ENCODE measurements at regions not wholly inside any gene's neighbourhood (a gene's known extent, or its start where the extent isn't known, plus 50 kb on each side); places are given as distances from the start of the nearest gene placed in this dataset.

DNA sequence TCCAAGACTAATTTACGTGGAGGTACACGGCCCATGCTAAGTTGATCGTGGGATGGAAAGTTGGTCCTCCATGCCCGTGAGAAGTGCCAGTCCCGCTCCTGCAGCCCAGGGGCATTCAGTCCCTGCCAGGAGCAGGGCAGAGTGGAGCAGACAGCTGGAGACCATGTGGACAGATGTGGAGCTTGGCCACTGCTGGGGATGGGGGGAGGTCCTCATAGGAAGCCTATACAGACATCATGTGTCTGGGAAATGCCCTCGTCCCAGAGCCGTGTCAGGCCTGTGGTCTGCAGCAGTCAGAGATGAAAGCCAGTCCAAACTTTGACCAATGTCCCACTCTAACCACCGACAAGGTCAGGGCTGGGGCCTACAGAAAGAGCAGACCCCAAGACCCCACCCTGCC is 118.4 kb downstream of the CPZ start:
- TF ChIP-seq CTCF (conservative IDR thresholded peaks at IDR 0.05; ENCODE audit: low read depth), result no peak

GRCh38 chr4:8710416-8710815 is 117.9 kb downstream of the CPZ start:
- no peak overlapping the region for H3K27ac ChIP-seq
- ChIA-PET CTCF (no interaction called here), POLR2A (ENCODE audit: low non-redundant PET) (no interaction called here)
- no peak for DNase-seq (ENCODE audit: low spot score)
- no peak for TF ChIP-seq CTCF (conservative IDR thresholded peaks at IDR 0.05; ENCODE audit: low read depth)

More for the DNA sequence above, 118.4 kb downstream of the CPZ start:
- H3K27ac ChIP-seq, result no peak overlapping the region
- CTCF ChIA-PET, result no interaction called here
- no peak for DNase-seq (ENCODE audit: low spot score)
- POLR2A ChIA-PET (ENCODE audit: low non-redundant PET), result no interaction called here

GRCh38 chr4:8709729-8710360 is 117.3 kb downstream of the CPZ start:
- CTCF ChIA-PET, result no interaction called here
- no peak for DNase-seq (ENCODE audit: low spot score)
- no peak for TF ChIP-seq CTCF (conservative IDR thresholded peaks at IDR 0.05; ENCODE audit: low read depth)
- POLR2A ChIA-PET (ENCODE audit: low non-redundant PET), result no interaction called here
- H3K27ac ChIP-seq, result no peak overlapping the region

DNA sequence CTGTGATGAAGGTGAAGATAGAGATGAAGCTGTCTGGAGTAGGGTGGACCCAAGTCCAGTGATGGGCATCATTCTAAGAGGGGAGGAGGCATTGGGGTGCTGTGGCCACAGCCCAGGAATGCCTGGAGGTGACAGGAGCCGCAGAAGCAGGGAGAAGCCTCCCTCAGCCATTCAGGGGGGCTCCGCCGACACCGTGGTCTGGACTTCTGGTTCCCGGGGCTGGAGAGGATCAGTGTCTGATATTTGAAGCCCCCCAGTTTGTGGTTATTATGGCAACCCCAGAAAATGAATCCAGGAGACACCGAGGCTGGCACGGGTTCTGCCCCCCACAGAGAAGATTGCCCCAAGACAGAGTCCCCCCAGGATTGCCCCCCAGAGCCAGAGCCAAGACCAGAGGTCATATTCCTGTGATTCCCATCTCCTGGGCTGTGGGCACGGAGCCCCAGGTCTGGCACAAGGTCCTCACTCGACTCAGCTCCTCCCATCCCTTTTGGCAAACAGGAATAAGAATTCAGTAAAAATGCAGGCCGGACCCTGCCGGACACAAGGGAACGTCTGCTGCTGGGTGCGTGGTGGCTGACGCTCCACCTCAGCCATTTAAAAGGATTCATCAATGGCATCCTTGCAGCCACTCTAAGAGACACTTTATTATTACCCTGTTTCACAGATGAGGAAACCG is 116.6 kb downstream of the CPZ start:
- TF ChIP-seq CTCF (conservative IDR thresholded peaks at IDR 0.05; ENCODE audit: low read depth), result no peak
- ChIA-PET POLR2A (ENCODE audit: low non-redundant PET) (no interaction called here), CTCF (no interaction called here)
- H3K27ac ChIP-seq, result no peak overlapping the region
- DNase-seq (ENCODE audit: low spot score), result no peak

DNA sequence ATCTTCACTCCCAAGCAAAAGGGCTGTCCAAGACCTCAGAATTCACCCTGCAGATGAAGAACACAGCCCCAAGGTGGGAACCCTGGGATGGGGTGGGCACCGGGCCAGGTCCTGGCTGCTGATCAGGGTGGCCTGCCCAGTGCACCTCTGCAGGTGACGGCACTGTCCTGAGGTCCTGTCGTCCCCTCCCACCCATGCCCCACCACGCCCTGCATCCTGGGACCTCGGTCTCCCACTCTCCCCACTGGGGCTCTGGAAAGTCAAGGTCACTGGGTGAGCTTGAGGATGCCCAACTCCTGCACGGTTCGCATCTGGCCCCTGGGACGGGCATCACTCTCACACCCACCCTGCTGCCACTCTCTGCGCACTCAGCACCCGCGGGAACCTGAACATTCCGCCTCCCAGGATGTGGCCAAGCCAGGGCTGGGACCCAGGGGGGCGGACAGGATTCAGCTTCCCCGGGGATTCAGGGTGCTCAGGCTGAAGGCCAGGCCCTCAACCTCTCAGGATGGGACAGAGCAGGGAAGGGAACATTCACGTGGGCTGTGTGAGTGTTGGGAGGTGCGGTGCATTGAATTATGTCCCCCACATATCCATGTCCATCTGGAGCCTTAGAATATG is 115.9 kb downstream of the CPZ start:
- POLR2A ChIA-PET (ENCODE audit: low non-redundant PET), result no interaction called here

More for the DNA sequence above, 115.9 kb downstream of the CPZ start:
- H3K27ac ChIP-seq, result no peak overlapping the region
- CTCF ChIA-PET, result no interaction called here
- no peak for DNase-seq (ENCODE audit: low spot score)
- TF ChIP-seq CTCF (conservative IDR thresholded peaks at IDR 0.05; ENCODE audit: low read depth), result no peak

Measured in RWPE1 (cell line).